ENCODE measurements at regions not wholly inside any gene's neighbourhood (a gene's known extent, or its start where the extent isn't known, plus 50 kb on each side); places are given as distances from the start of the nearest gene placed in this dataset.
"Not testable (repeated sequence)": the region's sequence is repeated elsewhere in the genome, so short reads cannot be mapped to it uniquely, and the experiment has no call there.

GRCh38 chr1:146581229-146581628 lies 352.4 kb upstream of the NOTCH2NLA start:
- not testable (repeated sequence) for TF ChIP-seq CTCF, POLR2A (IDR thresholded peaks at IDR 0.05)
